ENCODE measurements at regions not wholly inside any gene's neighbourhood (a gene's known extent, or its start where the extent isn't known, plus 50 kb on each side); places are given as distances from the start of the nearest gene placed in this dataset.

DNA sequence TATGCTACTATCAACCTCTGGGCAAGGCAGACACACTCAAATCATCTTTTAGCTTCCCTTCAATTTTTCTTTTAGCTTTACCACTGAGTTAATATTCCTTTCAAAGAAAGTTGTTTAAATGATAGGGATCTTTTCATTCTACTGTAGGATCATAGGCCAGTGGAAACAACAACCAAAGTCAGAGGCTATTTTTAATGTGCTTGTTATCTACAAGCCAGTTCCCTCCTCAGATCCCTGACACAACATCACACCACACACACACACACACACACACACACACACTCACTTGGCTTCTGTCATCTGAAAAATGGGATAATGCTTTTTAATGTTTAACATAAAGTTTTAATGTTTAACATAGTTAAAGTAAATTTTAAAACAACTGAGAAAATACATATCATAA, 106.7 kb upstream of the CAV2 start:
- DNase-seq (no peak), ATAC-seq (no peak)
- no peaks in the 10 kb centered on the region for H3K9me3 ChIP-seq (ENCODE audit: low read length)
- H3K27me3 ChIP-seq (ENCODE audit: low read length): no peaks in the 10 kb centered on the region
- H3K27ac ChIP-seq (ENCODE audit: low read length): no peak overlapping the region
- no peaks in the 10 kb centered on the region for H3K9me2 ChIP-seq (replicated peaks; ENCODE audit: low read length)
- no peak overlapping the region for H3K4me2 ChIP-seq (ENCODE audit: low read length)
- no peak for TF ChIP-seq CTCF (conservative IDR thresholded peaks at IDR 0.05; ENCODE audit: low read depth, low read length)
- TF ChIP-seq EZH2 (IDR thresholded peaks at IDR 0.05; ENCODE audit: low read length, unreplicated experiment): no peak
- TF ChIP-seq EZH2phosphoT487 (IDR thresholded peaks at IDR 0.05; ENCODE audit: borderline replicate concordance, low read length): no peak
- peaks cover 7% of the 10 kb centered on the region for H3F3A ChIP-seq (ENCODE audit: low read length, unreplicated experiment)
- H2AFZ ChIP-seq (ENCODE audit: low read length): no peak overlapping the region
- H4K20me1 ChIP-seq (ENCODE audit: low read length): no peaks in the 10 kb centered on the region
- no peaks in the 10 kb centered on the region for H3K79me2 ChIP-seq (ENCODE audit: low read length)
- no peak overlapping the region for H3K4me3 ChIP-seq (ENCODE audit: low read length)
- intact Hi-C loops (cut with micrococcal nuclease): no loop called here
- POLR2A ChIA-PET (ENCODE audit: unreplicated experiment): no interaction called here
- H3K4me1 ChIP-seq (ENCODE audit: insufficient read depth, low read length): peaks cover 19% of the 10 kb centered on the region
- H3K36me3 ChIP-seq (ENCODE audit: low read depth, low read length): no peaks in the 10 kb centered on the region
- CTCF ChIA-PET: no interaction called here
- no TSS peak for BruUV-seq (replicated peaks)
- no peak overlapping the region for H3K9ac ChIP-seq (ENCODE audit: low read length)

DNA sequence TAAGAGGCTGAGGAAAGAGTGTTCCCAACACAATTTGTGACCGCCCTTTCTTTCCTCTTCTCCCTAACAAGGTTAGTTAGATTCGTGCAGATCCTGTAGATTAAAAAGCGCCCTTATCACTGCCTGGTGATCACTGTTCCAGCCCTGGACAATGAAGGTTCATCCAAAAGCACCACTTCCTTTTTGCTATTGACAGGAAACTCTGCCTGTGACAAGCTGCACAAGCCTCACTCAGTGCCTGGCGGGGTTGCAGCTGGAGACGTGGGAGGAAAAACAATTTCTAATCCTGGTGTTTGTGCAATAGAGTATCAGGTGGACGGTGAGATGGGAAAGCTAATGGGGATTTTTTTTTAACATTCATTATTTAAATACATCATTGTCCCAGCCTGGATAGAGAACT, 105.9 kb upstream of the CAV2 start:
- no peak for ATAC-seq
- Histone ChIP-seq H2AFZ (ENCODE audit: low read length) (no peak overlapping the region), H3K4me1 (ENCODE audit: insufficient read depth, low read length) (peaks cover 19% of the 10 kb centered on the region), H3K9ac (ENCODE audit: low read length) (no peak overlapping the region), H4K20me1 (ENCODE audit: low read length) (no peaks in the 10 kb centered on the region), H3K9me2 (replicated peaks; ENCODE audit: low read length) (no peaks in the 10 kb centered on the region), H3F3A (ENCODE audit: low read length, unreplicated experiment) (peaks cover 7% of the 10 kb centered on the region), H3K79me2 (ENCODE audit: low read length) (no peaks in the 10 kb centered on the region), H3K4me2 (ENCODE audit: low read length) (no peak overlapping the region), H3K36me3 (ENCODE audit: low read depth, low read length) (no peaks in the 10 kb centered on the region), H3K27ac (ENCODE audit: low read length) (no peak overlapping the region), H3K9me3 (ENCODE audit: low read length) (no peaks in the 10 kb centered on the region), H3K27me3 (ENCODE audit: low read length) (no peaks in the 10 kb centered on the region), H3K4me3 (ENCODE audit: low read length) (no peak overlapping the region)
- POLR2A ChIA-PET (ENCODE audit: unreplicated experiment): no interaction called here
- CTCF ChIA-PET: no interaction called here
- intact Hi-C loops (cut with micrococcal nuclease): no loop called here
- no peak for DNase-seq
- TF ChIP-seq EZH2phosphoT487 (IDR thresholded peaks at IDR 0.05; ENCODE audit: borderline replicate concordance, low read length) (no peak), CTCF (conservative IDR thresholded peaks at IDR 0.05; ENCODE audit: low read depth, low read length) (no peak)
- no TSS peak for BruUV-seq (replicated peaks)

- Histone ChIP-seq H3K9me2 (replicated peaks; ENCODE audit: low read length) (no peaks in the 10 kb centered on the region), H3K4me1 (ENCODE audit: insufficient read depth, low read length) (peaks cover 19% of the 10 kb centered on the region), H3K9me3 (ENCODE audit: low read length) (no peaks in the 10 kb centered on the region), H3K79me2 (ENCODE audit: low read length) (no peaks in the 10 kb centered on the region), H3K36me3 (ENCODE audit: low read depth, low read length) (no peaks in the 10 kb centered on the region), H3K27ac (ENCODE audit: low read length) (no peak overlapping the region), H3K4me2 (ENCODE audit: low read length) (no peak overlapping the region), H2AFZ (ENCODE audit: low read length) (no peak overlapping the region), H3K4me3 (ENCODE audit: low read length) (no peak overlapping the region), H3K9ac (ENCODE audit: low read length) (no peak overlapping the region), H3K27me3 (ENCODE audit: low read length) (no peaks in the 10 kb centered on the region), H4K20me1 (ENCODE audit: low read length) (no peaks in the 10 kb centered on the region), H3F3A (ENCODE audit: low read length, unreplicated experiment) (peaks cover 7% of the 10 kb centered on the region)
- intact Hi-C loops (cut with micrococcal nuclease): no loop called here
- no peak for ATAC-seq
- no TSS peak for BruUV-seq (replicated peaks)
- CTCF ChIA-PET: no interaction called here
- POLR2A ChIA-PET (ENCODE audit: unreplicated experiment): no interaction called here
- TF ChIP-seq CTCF (conservative IDR thresholded peaks at IDR 0.05; ENCODE audit: low read depth, low read length) (no peak), EZH2phosphoT487 (IDR thresholded peaks at IDR 0.05; ENCODE audit: borderline replicate concordance, low read length) (no peak), EZH2 (IDR thresholded peaks at IDR 0.05; ENCODE audit: low read length, unreplicated experiment) (no peak)
- no peak for DNase-seq
These were observed 105.4 kb upstream of the CAV2 start for GRCh38 chr7:116394106-116394505.
